ENCODE measurements at regions not wholly inside any gene's neighbourhood (a gene's known extent, or its start where the extent isn't known, plus 50 kb on each side); places are given as distances from the start of the nearest gene placed in this dataset.
A peak's percentile ranks its signal among the peaks of the same experiment; 100 is the strongest.

GRCh38 chr12:107484941-107485340 lies 200.7 kb upstream of the PWP1 start:
- Histone ChIP-seq H3K36me3 (ENCODE audit: control insufficient read depth, insufficient read depth, low read length) (no peaks in the 10 kb centered on the region), H3K9me3 (replicated peaks; ENCODE audit: control insufficient read depth, insufficient read depth, low read depth, low read length) (no peaks in the 10 kb centered on the region), H4K20me1 (replicated peaks; ENCODE audit: control insufficient read depth, insufficient read depth, low read length) (no peaks in the 10 kb centered on the region; the same call in 1 of the 2 replicates), H3K9ac (ENCODE audit: insufficient read depth in 1 of 2, low read depth in 2 of 2, low read length in 2 of 2) (no peak overlapping the region), H3K4me1 (replicated peaks in 1 of 2; ENCODE audit: control insufficient read depth in 2 of 2, insufficient read depth in 2 of 2, low read length in 2 of 2) (no peaks in the 10 kb centered on the region), H3K27me3 (ENCODE audit: control insufficient read depth in 2 of 2, insufficient read depth in 2 of 2, low read length in 2 of 2) (no peaks in the 10 kb centered on the region; a peak in 1 of 5 replicates), H3K79me2 (ENCODE audit: control insufficient read depth, insufficient read depth, low read length) (no peaks in the 10 kb centered on the region), H3K4me2 (ENCODE audit: insufficient read depth, low read length) (no peak overlapping the region), H3K9me1 (ENCODE audit: control insufficient read depth, insufficient read depth, low read length) (no peaks in the 10 kb centered on the region), H3K27ac (ENCODE audit: extremely low read depth, low read depth, low read length) (no peak overlapping the region), H3K4me3 (no peak overlapping the region), H2AFZ (ENCODE audit: low read depth, low read length) (no peak overlapping the region)
- TF ChIP-seq RBM25 (IDR thresholded peaks at IDR 0.05; ENCODE audit: low read depth, low read length, severe bottlenecking), result peak; percentile 71
- no peak for TF ChIP-seq SRSF7 (optimal IDR thresholded peaks at IDR 0.05; ENCODE audit: low read depth, low read length)
- TF ChIP-seq RBM39 (optimal IDR thresholded peaks at IDR 0.05; ENCODE audit: low read depth, low read length), result no peak
- FAIRE-seq, result no peak
- intact Hi-C loops (cut with micrococcal nuclease) (no loop called here), in situ Hi-C loops (cut with MboI) (no loop called here)
- CTCF ChIA-PET (ENCODE audit: low intra/inter-chr PET ratio), result no interaction called here
- 0% methylated on average over 1 of the region's 1 CpG for WGBS (ENCODE audit: insufficient coverage, low coverage, missing lambda C conversion rate)
- BruUV-seq (replicated peaks), result no TSS peak
- no peak for ATAC-seq
- no peak for DNase-seq (ENCODE audit: extremely low read depth in 1 of 4, low spot score in 3 of 4)
- POLR2A ChIA-PET, result no interaction called here

GRCh38 chr12:107485731-107486130 lies 199.9 kb upstream of the PWP1 start:
- BruUV-seq (replicated peaks), result no TSS peak
- Histone ChIP-seq H3K9me3 (replicated peaks; ENCODE audit: control insufficient read depth, insufficient read depth, low read depth, low read length) (no peaks in the 10 kb centered on the region), H3K79me2 (ENCODE audit: control insufficient read depth, insufficient read depth, low read length) (no peaks in the 10 kb centered on the region), H3K36me3 (ENCODE audit: control insufficient read depth, insufficient read depth, low read length) (no peaks in the 10 kb centered on the region), H3K4me2 (ENCODE audit: insufficient read depth, low read length) (no peak overlapping the region), H3K9ac (ENCODE audit: insufficient read depth in 1 of 2, low read depth in 2 of 2, low read length in 2 of 2) (no peak overlapping the region), H3K4me1 (replicated peaks in 1 of 2; ENCODE audit: control insufficient read depth in 2 of 2, insufficient read depth in 2 of 2, low read length in 2 of 2) (no peaks in the 10 kb centered on the region), H2AFZ (ENCODE audit: low read depth, low read length) (no peak overlapping the region), H3K4me3 (no peak overlapping the region), H4K20me1 (replicated peaks; ENCODE audit: control insufficient read depth, insufficient read depth, low read length) (no peaks in the 10 kb centered on the region; the same call in 1 of the 2 replicates), H3K9me1 (ENCODE audit: control insufficient read depth, insufficient read depth, low read length) (no peaks in the 10 kb centered on the region), H3K27me3 (ENCODE audit: control insufficient read depth in 2 of 2, insufficient read depth in 2 of 2, low read length in 2 of 2) (no peaks in the 10 kb centered on the region; a peak in 1 of 5 replicates), H3K27ac (ENCODE audit: extremely low read depth, low read depth, low read length) (no peak overlapping the region)
- TF ChIP-seq WHSC1 (IDR thresholded peaks at IDR 0.05; ENCODE audit: low read length) (no peak), HNRNPL (IDR thresholded peaks at IDR 0.05; ENCODE audit: low read depth, low read length) (no peak), DPF2 (IDR thresholded peaks at IDR 0.05) (no peak), ATF2 (CRISPR knock-in tag; IDR thresholded peaks at IDR 0.05) (no peak), ZBTB17 (CRISPR knock-in tag; IDR thresholded peaks at IDR 0.05) (no peak), PHF8 (IDR thresholded peaks at IDR 0.05; ENCODE audit: borderline replicate concordance, low read length) (no peak), EP300 (IDR thresholded peaks at IDR 0.05; ENCODE audit: low read length) (no peak)
- intact Hi-C loops (cut with micrococcal nuclease) (no loop called here), in situ Hi-C loops (cut with MboI) (no loop called here)
- ChIA-PET CTCF (ENCODE audit: low intra/inter-chr PET ratio) (no interaction called here), POLR2A (no interaction called here)
- DNase-seq (ENCODE audit: extremely low read depth in 1 of 4, low spot score in 3 of 4) (no peak), FAIRE-seq (no peak), ATAC-seq (no peak)
- WGBS (ENCODE audit: insufficient coverage, low coverage, missing lambda C conversion rate), result 0% methylated on average over 1 of the region's 1 CpG
